ENCODE measurements at regions not wholly inside any gene's neighbourhood (a gene's known extent, or its start where the extent isn't known, plus 50 kb on each side); places are given as distances from the start of the nearest gene placed in this dataset.

DNA sequence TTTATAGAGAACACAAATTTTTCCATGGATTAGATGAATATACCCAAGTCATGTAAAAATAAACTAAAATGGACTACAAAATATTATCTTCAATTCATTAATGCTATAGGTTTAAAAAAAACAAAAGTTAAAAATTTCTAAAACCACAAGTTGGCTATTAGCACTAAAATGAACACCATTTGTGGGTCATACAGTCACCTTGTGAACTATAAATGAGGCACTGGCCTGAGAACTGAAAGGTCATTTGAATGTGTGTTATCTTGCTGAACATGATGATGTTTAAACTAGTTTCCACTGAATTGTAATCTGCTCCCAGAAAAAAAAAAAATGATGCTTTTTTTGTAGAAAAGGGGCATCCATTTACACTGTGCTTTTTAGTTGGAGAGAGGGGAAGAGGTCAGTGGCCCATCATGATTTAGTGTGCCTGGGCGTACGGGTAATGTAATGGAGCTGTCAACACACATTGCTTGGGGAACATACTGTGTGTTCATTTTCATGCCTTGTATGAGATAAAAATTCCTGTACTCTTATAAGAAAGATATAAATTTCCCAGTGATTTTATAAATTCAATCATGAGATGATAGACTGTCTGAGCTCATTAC is 96.6 kb upstream of the FKBP1C start:
- TF ChIP-seq CTCF (conservative IDR thresholded peaks at IDR 0.05; ENCODE audit: low read depth in 2 of 2) (no peak), EZH2phosphoT487 (IDR thresholded peaks at IDR 0.05; ENCODE audit: unreplicated experiment) (no peak), EZH2 (IDR thresholded peaks at IDR 0.05; ENCODE audit: low read depth, unreplicated experiment) (no peak), NANOG (IDR thresholded peaks at IDR 0.05; ENCODE audit: borderline replicate concordance) (no peak), JUNB (IDR thresholded peaks at IDR 0.05; ENCODE audit: unreplicated experiment) (no peak), ZNF331 (CRISPR knock-in tag; IDR thresholded peaks at IDR 0.05; ENCODE audit: low read depth) (no peak)
- TF ChIP-seq, protein P1, sequence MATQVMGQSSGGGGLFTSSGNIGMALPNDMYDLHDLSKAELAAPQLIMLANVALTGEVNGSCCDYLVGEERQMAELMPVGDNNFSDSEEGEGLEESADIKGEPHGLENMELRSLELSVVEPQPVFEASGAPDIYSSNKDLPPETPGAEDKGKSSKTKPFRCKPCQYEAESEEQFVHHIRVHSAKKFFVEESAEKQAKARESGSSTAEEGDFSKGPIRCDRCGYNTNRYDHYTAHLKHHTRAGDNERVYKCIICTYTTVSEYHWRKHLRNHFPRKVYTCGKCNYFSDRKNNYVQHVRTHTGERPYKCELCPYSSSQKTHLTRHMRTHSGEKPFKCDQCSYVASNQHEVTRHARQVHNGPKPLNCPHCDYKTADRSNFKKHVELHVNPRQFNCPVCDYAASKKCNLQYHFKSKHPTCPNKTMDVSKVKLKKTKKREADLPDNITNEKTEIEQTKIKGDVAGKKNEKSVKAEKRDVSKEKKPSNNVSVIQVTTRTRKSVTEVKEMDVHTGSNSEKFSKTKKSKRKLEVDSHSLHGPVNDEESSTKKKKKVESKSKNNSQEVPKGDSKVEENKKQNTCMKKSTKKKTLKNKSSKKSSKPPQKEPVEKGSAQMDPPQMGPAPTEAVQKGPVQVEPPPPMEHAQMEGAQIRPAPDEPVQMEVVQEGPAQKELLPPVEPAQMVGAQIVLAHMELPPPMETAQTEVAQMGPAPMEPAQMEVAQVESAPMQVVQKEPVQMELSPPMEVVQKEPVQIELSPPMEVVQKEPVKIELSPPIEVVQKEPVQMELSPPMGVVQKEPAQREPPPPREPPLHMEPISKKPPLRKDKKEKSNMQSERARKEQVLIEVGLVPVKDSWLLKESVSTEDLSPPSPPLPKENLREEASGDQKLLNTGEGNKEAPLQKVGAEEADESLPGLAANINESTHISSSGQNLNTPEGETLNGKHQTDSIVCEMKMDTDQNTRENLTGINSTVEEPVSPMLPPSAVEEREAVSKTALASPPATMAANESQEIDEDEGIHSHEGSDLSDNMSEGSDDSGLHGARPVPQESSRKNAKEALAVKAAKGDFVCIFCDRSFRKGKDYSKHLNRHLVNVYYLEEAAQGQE (IDR thresholded peaks at IDR 0.05; ENCODE audit: unreplicated experiment) = no peak
